LNCaP clone FGC (cell line): ENCODE measurements at regions not wholly inside any gene's neighbourhood (a gene's known extent, or its start where the extent isn't known, plus 50 kb on each side); places are given as distances from the start of the nearest gene placed in this dataset.

Source experiments
- DNase-seq: peaks from one replicate; pipeline ENCODE4 v3.0.0-alpha.2; 2011; ENCODE audit warnings: low read depth
- H3K4me3 ChIP-seq: 2 replicates; pipeline ENCODE4 v1.5.1; 2011; ENCODE audit warnings: mild to moderate bottlenecking, low read depth, low read length, control low read depth
- CTCF ChIP-seq: IDR thresholded peaks from 2 replicates; pipeline ENCODE4 v1.5.1; 2012; ENCODE audit warnings: mild to moderate bottlenecking; ENCODE audit not compliant: control insufficient read depth, insufficient read depth; ENCODE audit errors: extremely low read depth

- DNase-seq: no peak
- TF ChIP-seq CTCF: no peak
- no peak overlapping the region for H3K4me3 ChIP-seq
Measured at GRCh38 chr5:54717459-54717858, 199.9 kb downstream of the SNX18 start.

- H3K4me3 ChIP-seq: no peak overlapping the region
- no peak for DNase-seq
- TF ChIP-seq CTCF: no peak
Measured at GRCh38 chr5:54713923-54714581, 196.5 kb downstream of the SNX18 start.

GRCh38 chr5:54709096-54709495 lies 191.5 kb downstream of the SNX18 start:
- DNase-seq: no peak
- no peak overlapping the region for H3K4me3 ChIP-seq
- no peak for TF ChIP-seq CTCF

- H3K4me3 ChIP-seq: no peak overlapping the region
- TF ChIP-seq CTCF: no peak
- no peak for DNase-seq
Measured at GRCh38 chr5:54707841-54708240, 190.3 kb downstream of the SNX18 start.

GRCh38 chr5:54705994-54706653 lies 188.6 kb downstream of the SNX18 start:
- no peak overlapping the region for H3K4me3 ChIP-seq
- TF ChIP-seq CTCF: no peak
- no peak for DNase-seq

GRCh38 chr5:54704825-54705224 lies 187.3 kb downstream of the SNX18 start:
- TF ChIP-seq CTCF: no peak
- no peak overlapping the region for H3K4me3 ChIP-seq
- DNase-seq: no peak

GRCh38 chr5:54704333-54704732 lies 186.8 kb downstream of the SNX18 start:
- no peak overlapping the region for H3K4me3 ChIP-seq
- no peak for TF ChIP-seq CTCF
- no peak for DNase-seq
